ENCODE measurements at regions not wholly inside any gene's neighbourhood (a gene's known extent, or its start where the extent isn't known, plus 50 kb on each side); places are given as distances from the start of the nearest gene placed in this dataset.

DNA sequence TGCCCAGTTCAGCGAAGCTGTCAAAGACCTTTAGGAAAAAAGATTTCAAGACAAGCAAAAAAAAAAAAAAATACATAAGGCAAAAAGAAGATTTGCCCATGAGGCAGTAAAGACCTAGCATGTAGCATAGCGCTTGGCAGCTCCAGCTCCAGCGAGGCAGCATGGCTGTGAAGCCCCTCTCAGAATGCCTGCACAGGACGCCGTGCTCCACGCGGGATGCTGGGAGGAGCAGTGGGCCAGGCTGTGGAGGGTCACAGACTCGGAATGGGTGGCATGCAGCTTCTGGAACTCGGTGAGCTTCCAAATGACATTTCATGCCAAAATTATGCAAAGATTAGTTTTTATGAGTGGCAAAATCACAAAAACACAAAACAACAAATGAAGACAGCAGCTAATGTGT is 267.3 kb downstream of the ZNF516 start:
- Histone ChIP-seq H3K4me1 (ENCODE audit: insufficient read depth, low read length) (no peaks in the 10 kb centered on the region), H3K9me3 (ENCODE audit: insufficient read depth, low read depth, low read length) (no peaks in the 10 kb centered on the region), H3K4me3 (ENCODE audit: low read length) (no peak overlapping the region), H3K27me3 (ENCODE audit: insufficient read depth, low read length) (no peaks in the 10 kb centered on the region), H3K36me3 (ENCODE audit: insufficient read depth, low read length) (no peaks in the 10 kb centered on the region), H3K27ac (ENCODE audit: low read depth, low read length) (no peak overlapping the region), H3K9ac (ENCODE audit: low read depth, low read length) (no peak overlapping the region)
- 86% methylated on average over 9 of the region's 9 CpGs for WGBS

DNA sequence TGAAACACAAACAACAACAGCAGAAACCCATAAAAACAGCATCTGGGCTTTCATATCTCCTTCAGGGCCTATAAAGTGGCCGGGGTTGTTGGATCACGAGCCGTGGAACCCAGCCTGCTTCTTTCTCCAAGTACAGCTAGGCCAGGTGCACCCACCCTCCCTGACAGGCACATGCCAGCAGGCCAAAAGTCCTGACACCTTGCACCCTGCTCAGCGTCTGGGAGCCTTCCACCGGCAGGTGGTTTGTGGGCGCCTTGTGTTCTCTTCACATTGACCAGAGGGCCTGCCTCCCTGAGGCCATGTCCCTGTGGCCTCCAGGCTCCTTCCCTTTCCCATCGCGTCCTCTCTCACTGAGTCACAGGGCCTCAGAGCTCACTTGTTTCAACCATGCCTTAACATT is 271.6 kb downstream of the ZNF516 start:
- H3K36me3 ChIP-seq (ENCODE audit: insufficient read depth, low read length): no peaks in the 10 kb centered on the region
- 95% methylated on average over 8 of the region's 8 CpGs for WGBS
- H3K4me3 ChIP-seq (ENCODE audit: low read length): no peak overlapping the region
- no peaks in the 10 kb centered on the region for H3K9me3 ChIP-seq (ENCODE audit: insufficient read depth, low read depth, low read length)
- H3K27ac ChIP-seq (ENCODE audit: low read depth, low read length): no peak overlapping the region
- no peaks in the 10 kb centered on the region for H3K4me1 ChIP-seq (ENCODE audit: insufficient read depth, low read length)
- no peaks in the 10 kb centered on the region for H3K27me3 ChIP-seq (ENCODE audit: insufficient read depth, low read length)
- no peak overlapping the region for H3K9ac ChIP-seq (ENCODE audit: low read depth, low read length)

DNA sequence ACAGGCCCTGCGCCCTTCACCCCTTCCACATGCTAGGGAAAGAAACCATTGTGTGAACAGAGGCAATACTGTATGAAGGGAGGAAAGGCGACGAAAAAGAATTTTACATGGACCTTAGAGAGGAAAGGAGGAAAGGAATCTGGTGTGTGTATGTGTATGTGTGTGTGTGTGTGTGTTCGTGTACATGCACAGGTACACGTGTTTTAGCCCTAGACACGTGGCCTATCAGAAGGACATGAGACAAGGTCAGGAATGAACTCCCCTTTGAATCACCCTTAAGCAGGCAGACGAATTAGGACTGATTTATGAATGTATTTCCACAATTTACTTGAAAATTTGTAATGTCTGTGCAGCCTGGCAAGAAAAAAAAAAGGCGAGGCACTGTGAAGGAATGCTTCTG is 276.0 kb downstream of the ZNF516 start:
- 0 out of 2 replicates have a peak, but pooled peaks cover 4% of the 10 kb centered on the region for H3K9me3 ChIP-seq (ENCODE audit: insufficient read depth, low read depth, low read length)
- no peaks in the 10 kb centered on the region for H3K36me3 ChIP-seq (ENCODE audit: insufficient read depth, low read length)
- H3K27me3 ChIP-seq (ENCODE audit: insufficient read depth, low read length): no peaks in the 10 kb centered on the region
- H3K27ac ChIP-seq (ENCODE audit: low read depth, low read length): no peak overlapping the region
- H3K4me1 ChIP-seq (ENCODE audit: insufficient read depth, low read length): no peaks in the 10 kb centered on the region
- H3K4me3 ChIP-seq (ENCODE audit: low read length): no peak overlapping the region
- WGBS: 97% methylated on average over 8 of the region's 8 CpGs
- H3K9ac ChIP-seq (ENCODE audit: low read depth, low read length): no peak overlapping the region

DNA sequence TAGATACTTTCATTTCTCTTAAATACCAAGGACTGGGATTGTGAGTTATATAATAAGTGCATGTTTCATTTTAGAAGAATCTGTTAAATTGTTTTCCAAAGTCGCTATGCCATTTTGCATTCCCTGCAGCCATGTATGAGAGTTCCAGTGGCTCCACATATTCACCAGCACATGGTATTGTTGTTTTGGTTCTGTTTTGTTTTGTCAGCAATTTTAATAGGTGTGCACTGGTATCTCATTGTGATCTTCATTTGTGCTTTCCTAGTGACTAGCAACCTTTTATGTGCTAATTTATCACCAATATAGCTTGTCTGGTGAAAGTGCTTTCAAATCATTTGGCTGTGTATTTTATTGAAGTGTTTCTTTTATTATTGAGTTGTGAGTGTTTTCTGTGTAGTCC is 278.9 kb downstream of the ZNF516 start:
- no peak overlapping the region for H3K9ac ChIP-seq (ENCODE audit: low read depth, low read length)
- 0 out of 2 replicates have a peak, but pooled peaks cover 4% of the 10 kb centered on the region for H3K9me3 ChIP-seq (ENCODE audit: insufficient read depth, low read depth, low read length)
- H3K4me1 ChIP-seq (ENCODE audit: insufficient read depth, low read length): peaks cover 7% of the 10 kb centered on the region
- no peaks in the 10 kb centered on the region for H3K36me3 ChIP-seq (ENCODE audit: insufficient read depth, low read length)
- H3K4me3 ChIP-seq (ENCODE audit: low read length): no peak overlapping the region
- no peak overlapping the region for H3K27ac ChIP-seq (ENCODE audit: low read depth, low read length)
- no peaks in the 10 kb centered on the region for H3K27me3 ChIP-seq (ENCODE audit: insufficient read depth, low read length)
- 88% methylated on average over 1 of the region's 1 CpG for WGBS

DNA sequence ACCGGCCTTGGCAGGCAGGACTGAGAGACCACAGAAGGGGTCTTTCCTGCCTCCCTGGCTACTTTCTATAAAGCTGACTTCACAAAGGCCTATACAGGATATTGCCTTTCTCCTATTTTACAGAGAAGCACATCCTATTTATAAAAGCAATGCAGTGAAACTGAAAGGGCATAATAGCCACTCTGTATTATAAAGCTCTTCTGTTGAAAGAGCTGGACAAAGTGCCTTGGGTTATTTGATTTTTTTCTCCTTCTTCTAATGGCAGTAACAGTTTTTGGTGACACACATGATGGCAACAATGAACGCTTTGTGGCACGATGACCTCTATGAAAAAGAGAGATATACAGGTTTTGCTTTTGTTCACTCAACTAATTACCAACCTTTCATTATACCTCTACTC is 281.1 kb downstream of the ZNF516 start:
- H3K9me3 ChIP-seq (ENCODE audit: insufficient read depth, low read depth, low read length): 0 out of 2 replicates have a peak, but pooled peaks cover 4% of the 10 kb centered on the region
- 96% methylated on average over 1 of the region's 3 CpGs for WGBS
- no peaks in the 10 kb centered on the region for H3K36me3 ChIP-seq (ENCODE audit: insufficient read depth, low read length)

DNA sequence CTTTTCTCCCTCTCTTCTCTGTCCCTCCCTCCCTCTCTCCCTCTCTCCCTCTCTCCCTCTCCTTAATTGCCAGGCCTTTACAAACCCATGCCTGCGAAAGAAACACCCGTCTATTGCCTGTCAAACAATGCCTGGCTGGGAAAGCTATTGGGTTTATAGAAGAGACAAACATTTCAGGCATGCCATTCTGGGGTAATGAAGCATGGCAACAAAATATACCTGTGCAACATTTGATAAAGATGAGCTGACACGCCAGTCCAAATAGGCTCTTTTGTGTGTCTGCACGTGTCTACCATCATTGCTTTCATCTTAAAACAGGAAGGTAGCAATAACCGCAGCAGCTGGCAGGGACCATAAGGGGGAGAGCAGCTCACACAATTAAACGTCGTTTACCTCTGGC is 282.1 kb downstream of the ZNF516 start:
- H3K36me3 ChIP-seq (ENCODE audit: insufficient read depth, low read length): no peaks in the 10 kb centered on the region
- no peak overlapping the region for H3K27ac ChIP-seq (ENCODE audit: low read depth, low read length)
- no peaks in the 10 kb centered on the region for H3K27me3 ChIP-seq (ENCODE audit: insufficient read depth, low read length)
- 0 out of 2 replicates have a peak, but pooled peaks cover 4% of the 10 kb centered on the region for H3K9me3 ChIP-seq (ENCODE audit: insufficient read depth, low read depth, low read length)
- no peak overlapping the region for H3K9ac ChIP-seq (ENCODE audit: low read depth, low read length)
- 68% methylated on average over 7 of the region's 7 CpGs for WGBS
- H3K4me1 ChIP-seq (ENCODE audit: insufficient read depth, low read length): peaks cover 10% of the 10 kb centered on the region
- H3K4me3 ChIP-seq (ENCODE audit: low read length): no peak overlapping the region

More for the DNA sequence above, 281.1 kb downstream of the ZNF516 start:
- Histone ChIP-seq H3K27me3 (ENCODE audit: insufficient read depth, low read length) (no peaks in the 10 kb centered on the region), H3K27ac (ENCODE audit: low read depth, low read length) (no peak overlapping the region), H3K4me1 (ENCODE audit: insufficient read depth, low read length) (peaks cover 9% of the 10 kb centered on the region), H3K9ac (ENCODE audit: low read depth, low read length) (no peak overlapping the region), H3K4me3 (ENCODE audit: low read length) (no peak overlapping the region)

DNA sequence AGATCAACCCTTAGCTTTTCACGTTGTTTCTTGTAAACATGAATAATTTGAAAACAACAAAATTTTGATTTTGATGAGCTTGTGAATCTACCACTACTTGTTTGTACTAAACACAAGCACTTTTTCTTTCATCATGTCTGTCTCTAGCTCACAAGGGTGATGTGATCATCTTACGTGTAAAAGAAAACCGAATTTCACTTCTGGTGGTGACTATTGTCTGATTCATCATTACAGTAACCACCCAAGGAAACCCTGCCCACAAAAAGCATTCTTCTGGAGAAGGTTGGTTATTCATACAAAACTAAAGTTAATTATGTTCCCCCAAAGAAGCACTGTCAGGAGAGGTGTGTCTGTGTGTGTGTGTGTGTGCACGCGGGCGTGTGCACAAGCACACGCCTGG is 285.4 kb downstream of the ZNF516 start:
- WGBS: 86% methylated on average over 7 of the region's 7 CpGs
- Histone ChIP-seq H3K27ac (ENCODE audit: low read depth, low read length) (no peak overlapping the region), H3K4me3 (ENCODE audit: low read length) (no peak overlapping the region), H3K27me3 (ENCODE audit: insufficient read depth, low read length) (no peaks in the 10 kb centered on the region), H3K4me1 (ENCODE audit: insufficient read depth, low read length) (peaks cover 10% of the 10 kb centered on the region), H3K36me3 (ENCODE audit: insufficient read depth, low read length) (no peaks in the 10 kb centered on the region), H3K9ac (ENCODE audit: low read depth, low read length) (no peak overlapping the region), H3K9me3 (ENCODE audit: insufficient read depth, low read depth, low read length) (no peaks in the 10 kb centered on the region)

DNA sequence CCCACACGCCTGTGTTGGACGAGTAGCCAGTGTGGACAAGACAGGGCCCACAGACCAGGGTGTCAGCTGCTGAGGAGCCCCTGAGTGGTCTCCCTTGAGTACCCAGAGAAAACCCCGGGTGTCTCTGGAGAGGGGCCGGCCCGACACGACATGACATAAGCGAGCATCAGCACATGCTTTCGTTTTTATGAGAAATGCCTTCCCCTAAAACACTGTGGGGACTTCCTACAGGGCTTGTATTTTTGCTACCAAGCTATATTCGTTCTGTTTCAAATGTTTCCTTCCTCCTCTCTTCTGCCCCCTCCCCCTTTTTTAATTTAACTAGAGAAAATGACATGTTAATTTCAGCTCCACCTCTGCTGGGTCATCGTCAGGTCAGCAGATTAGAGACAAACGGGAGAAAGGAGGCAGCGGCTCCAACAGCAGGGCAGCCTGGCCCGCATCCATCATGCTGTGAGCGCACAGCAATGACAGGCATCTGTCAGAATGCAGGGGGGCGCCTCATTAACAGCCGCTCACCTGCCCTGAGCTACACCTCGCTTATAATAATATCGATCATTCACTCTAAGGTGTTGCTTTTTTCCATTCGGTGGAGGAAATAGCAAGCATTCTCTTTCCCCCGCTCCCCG is 286.2 kb downstream of the ZNF516 start:
- H3K27ac ChIP-seq (ENCODE audit: low read depth, low read length): no peak overlapping the region
- H3K27me3 ChIP-seq (ENCODE audit: insufficient read depth, low read length): no peaks in the 10 kb centered on the region
- 47% methylated on average over 21 of the region's 21 CpGs for WGBS
- H3K9me3 ChIP-seq (ENCODE audit: insufficient read depth, low read depth, low read length): no peaks in the 10 kb centered on the region
- no peak overlapping the region for H3K4me3 ChIP-seq (ENCODE audit: low read length)
- H3K9ac ChIP-seq (ENCODE audit: low read depth, low read length): no peak overlapping the region
- H3K4me1 ChIP-seq (ENCODE audit: insufficient read depth, low read length): peaks cover 10% of the 10 kb centered on the region
- H3K36me3 ChIP-seq (ENCODE audit: insufficient read depth, low read length): no peaks in the 10 kb centered on the region

DNA sequence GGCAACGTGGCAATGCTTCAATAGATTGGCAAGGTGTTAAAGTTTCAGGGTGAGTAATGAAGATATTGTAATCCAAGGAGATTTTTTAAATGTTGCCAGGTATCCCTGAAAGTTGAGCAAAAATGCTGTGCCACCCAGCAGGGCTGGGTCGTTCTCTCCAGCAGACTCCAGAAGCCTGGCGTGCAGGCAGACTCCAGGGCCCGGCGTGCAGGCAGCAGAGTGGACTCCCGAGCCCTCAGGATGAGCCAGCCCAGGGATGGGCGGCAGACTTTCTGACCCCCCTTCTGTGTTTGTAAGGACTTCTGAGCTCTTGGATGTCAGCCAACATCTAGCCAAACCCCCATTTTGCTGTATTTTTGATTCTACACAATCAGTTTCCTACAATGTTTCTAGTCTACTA is 289.1 kb downstream of the ZNF516 start:
- no peaks in the 10 kb centered on the region for H3K27me3 ChIP-seq (ENCODE audit: insufficient read depth, low read length)
- no peak overlapping the region for H3K4me3 ChIP-seq (ENCODE audit: low read length)
- H3K27ac ChIP-seq (ENCODE audit: low read depth, low read length): no peak overlapping the region
- WGBS: 93% methylated on average over 7 of the region's 7 CpGs
- peaks cover 7% of the 10 kb centered on the region; the same call in 1 of the 2 replicates for H3K9me3 ChIP-seq (ENCODE audit: insufficient read depth, low read depth, low read length)
- H3K9ac ChIP-seq (ENCODE audit: low read depth, low read length): no peak overlapping the region
- H3K4me1 ChIP-seq (ENCODE audit: insufficient read depth, low read length): peaks cover 4% of the 10 kb centered on the region; the same call in 1 of the 2 replicates
- H3K36me3 ChIP-seq (ENCODE audit: insufficient read depth, low read length): no peaks in the 10 kb centered on the region

DNA sequence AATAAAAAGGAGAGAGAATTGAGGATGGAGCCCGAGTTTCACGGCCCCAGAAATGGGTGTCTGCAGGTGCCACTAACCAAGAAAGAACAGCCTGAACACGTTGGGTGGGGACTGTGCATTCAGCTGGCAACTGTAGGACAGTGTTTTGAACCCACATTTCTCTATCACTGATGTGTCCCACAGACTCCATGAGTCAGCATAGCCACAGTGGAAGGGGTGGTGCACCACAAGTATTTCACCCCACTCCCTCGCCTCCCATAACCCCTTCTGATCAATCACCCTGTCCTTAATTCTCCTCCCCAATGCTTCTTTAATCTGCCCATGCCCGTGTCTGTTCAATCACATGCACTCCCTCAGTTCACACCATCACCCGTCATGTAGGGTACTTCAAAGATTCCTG is 291.5 kb downstream of the ZNF516 start:
- H3K36me3 ChIP-seq (ENCODE audit: insufficient read depth, low read length): no peaks in the 10 kb centered on the region
- 89% methylated on average over 6 of the region's 6 CpGs for WGBS
- H3K27me3 ChIP-seq (ENCODE audit: insufficient read depth, low read length): no peaks in the 10 kb centered on the region
- no peaks in the 10 kb centered on the region for H3K4me1 ChIP-seq (ENCODE audit: insufficient read depth, low read length)
- no peak overlapping the region for H3K27ac ChIP-seq (ENCODE audit: low read depth, low read length)
- peaks cover 7% of the 10 kb centered on the region; the same call in 1 of the 2 replicates for H3K9me3 ChIP-seq (ENCODE audit: insufficient read depth, low read depth, low read length)
- H3K9ac ChIP-seq (ENCODE audit: low read depth, low read length): no peak overlapping the region
- H3K4me3 ChIP-seq (ENCODE audit: low read length): no peak overlapping the region

DNA sequence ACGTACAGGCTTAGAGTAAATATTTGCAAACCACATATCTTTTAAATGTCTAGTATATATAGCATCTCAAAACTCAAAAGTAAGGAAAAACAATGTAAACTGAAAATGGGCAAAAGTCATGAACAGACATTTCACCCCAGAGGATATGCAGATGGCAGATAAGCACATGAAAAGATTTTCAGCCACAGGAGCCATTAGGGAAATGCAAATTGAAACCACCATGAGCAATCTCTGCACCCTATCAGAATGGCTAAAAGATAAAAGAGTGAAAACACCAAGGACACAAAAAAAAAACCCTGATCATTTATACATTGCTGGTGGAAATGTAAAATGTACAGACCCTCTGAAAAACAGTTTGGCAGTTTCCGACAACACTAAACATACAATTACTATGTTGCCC is 292.7 kb downstream of the ZNF516 start:
- Histone ChIP-seq H3K4me1 (ENCODE audit: insufficient read depth, low read length) (no peaks in the 10 kb centered on the region), H3K27ac (ENCODE audit: low read depth, low read length) (no peak overlapping the region), H3K36me3 (ENCODE audit: insufficient read depth, low read length) (no peaks in the 10 kb centered on the region), H3K27me3 (ENCODE audit: insufficient read depth, low read length) (no peaks in the 10 kb centered on the region), H3K9me3 (ENCODE audit: insufficient read depth, low read depth, low read length) (peaks cover 7% of the 10 kb centered on the region; the same call in 1 of the 2 replicates), H3K4me3 (ENCODE audit: low read length) (no peak overlapping the region), H3K9ac (ENCODE audit: low read depth, low read length) (no peak overlapping the region)
- WGBS: 100% methylated on average over 1 of the region's 2 CpGs

DNA sequence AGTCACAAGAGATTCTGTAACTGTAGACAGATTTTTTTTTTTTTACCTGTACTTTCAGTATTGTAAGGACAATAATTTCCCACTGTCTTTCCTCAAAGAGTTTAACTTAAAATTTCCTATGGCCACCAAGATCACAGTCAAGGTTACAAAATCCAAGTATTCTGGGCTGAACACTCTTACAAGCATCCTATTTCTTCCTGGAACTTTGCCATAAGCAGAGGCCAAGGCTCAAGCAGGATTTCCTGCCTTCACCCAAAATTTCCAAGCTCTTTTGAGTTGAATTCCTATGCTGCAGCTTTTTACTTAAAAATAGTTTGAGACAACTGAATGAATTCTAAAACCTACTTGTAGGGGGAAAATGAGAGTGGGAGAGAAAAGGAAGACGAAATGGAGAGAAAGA is 299.4 kb downstream of the ZNF516 start:
- Histone ChIP-seq H3K4me3 (ENCODE audit: low read length) (no peak overlapping the region), H3K27ac (ENCODE audit: low read depth, low read length) (no peak overlapping the region), H3K9ac (ENCODE audit: low read depth, low read length) (no peak overlapping the region), H3K9me3 (ENCODE audit: insufficient read depth, low read depth, low read length) (no peaks in the 10 kb centered on the region), H3K4me1 (ENCODE audit: insufficient read depth, low read length) (no peaks in the 10 kb centered on the region), H3K27me3 (ENCODE audit: insufficient read depth, low read length) (no peaks in the 10 kb centered on the region), H3K36me3 (ENCODE audit: insufficient read depth, low read length) (no peaks in the 10 kb centered on the region)
- WGBS: no CpG with 5 or more reads among the region's 1 CpG
